HepG2 (cell line): ENCODE measurements at regions not wholly inside any gene's neighbourhood (a gene's known extent, or its start where the extent isn't known, plus 50 kb on each side); places are given as distances from the start of the nearest gene placed in this dataset.
A peak's percentile ranks its signal among the peaks of the same experiment; 100 is the strongest.

Source experiments
- BORCS8-MEF2B ChIP-seq: sonication (generic); formaldehyde crosslinking; IDR thresholded peaks from 2 replicates; pipeline ENCODE4 v1.8.0; 2022; ENCODE audit warnings: mild to moderate bottlenecking, missing genetic modification reagents
- CCDC6 ChIP-seq: sonication (generic); formaldehyde crosslinking; IDR thresholded peaks from 2 replicates; pipeline ENCODE4 v1.8.1; 2022; ENCODE audit warnings: mild to moderate bottlenecking, missing genetic modification reagents, moderate library complexity
- DBP ChIP-seq: sonication (generic); formaldehyde crosslinking; IDR thresholded peaks from 2 replicates; pipeline ENCODE4 v1.4.0; 2020; ENCODE audit warnings: missing genetic modification reagents; ENCODE audit errors: not compliant biosample characterization
- GTF2F1 ChIP-seq: fragments of 150-350 bp; IDR thresholded peaks from 2 replicates; pipeline ENCODE4 v1.6.1; 2014; ENCODE audit warnings: low read length
- HDAC2 ChIP-seq: sonication (generic); formaldehyde crosslinking; IDR thresholded peaks from 2 replicates; pipeline ENCODE4 v1.4.0; 2020; ENCODE audit warnings: missing genetic modification reagents
- HIVEP1 ChIP-seq: sonication (generic); formaldehyde crosslinking; IDR thresholded peaks from 2 replicates; pipeline ENCODE4 v1.4.0; 2020; ENCODE audit warnings: mild to moderate bottlenecking, missing genetic modification reagents
- IRF2 ChIP-seq: IDR thresholded peaks from 2 replicates; pipeline ENCODE4 v1.6.1; 2018; ENCODE audit warnings: missing genetic modification reagents, missing compliant biosample characterization
- NFRKB ChIP-seq: fragments of 450-650 bp; IDR thresholded peaks from 2 replicates; pipeline ENCODE4 v1.6.1; 2017
- PAWR ChIP-seq: sonication (generic); formaldehyde crosslinking; IDR thresholded peaks from 2 replicates; pipeline ENCODE4 v1.4.0; 2020; ENCODE audit warnings: missing genetic modification reagents, mild to moderate bottlenecking, borderline replicate concordance
- SALL1 ChIP-seq: sonication (generic); formaldehyde crosslinking; IDR thresholded peaks from 2 replicates; pipeline ENCODE4 v1.8.0; 2022; ENCODE audit warnings: mild to moderate bottlenecking, missing genetic modification reagents
- SOX13 ChIP-seq, 3 experiments: fragments of 450-650 bp in 1 of 3; sonication (generic) in 1 of 3; formaldehyde crosslinking in 1 of 3; IDR thresholded peaks in 2 of 3; conservative IDR thresholded peaks in 1 of 3; 2 replicates each; pipeline versions ENCODE4 v1.5.0 to v1.6.1; 2016 to 2020; ENCODE audit warnings: antibody characterized with exemption in 1 of 3, mild to moderate bottlenecking in 1 of 3, missing compliant biosample characterization in 1 of 3, missing genetic modification reagents in 1 of 3, moderate library complexity in 1 of 3
- SP2 ChIP-seq: sonication (generic); formaldehyde crosslinking; IDR thresholded peaks from 2 replicates; pipeline ENCODE4 v1.5.1; 2020; ENCODE audit warnings: mild to moderate bottlenecking, missing genetic modification reagents
- TCF12 ChIP-seq, 2 experiments: fragments of 450-650 bp in 1 of 2; sonication (generic) in 1 of 2; formaldehyde crosslinking in 1 of 2; IDR thresholded peaks; 2 replicates each; pipeline versions ENCODE4 v1.6.1 to v1.8.0; 2017 to 2022; ENCODE audit warnings: antibody characterized with exemption in 1 of 2, mild to moderate bottlenecking in 1 of 2, missing genetic modification reagents in 1 of 2, moderate library complexity in 1 of 2
- ZNF160 ChIP-seq: sonication (generic); formaldehyde crosslinking; IDR thresholded peaks from 2 replicates; pipeline ENCODE4 v1.8.0; 2022; ENCODE audit warnings: mild to moderate bottlenecking, inconsistent platforms, missing genetic modification reagents
- ZNF333 ChIP-seq: sonication (generic); formaldehyde crosslinking; IDR thresholded peaks from 2 replicates; pipeline ENCODE4 v1.4.0; 2020; ENCODE audit warnings: mild to moderate bottlenecking, missing genetic modification reagents, borderline replicate concordance
- ZNF44 ChIP-seq: sonication (generic); formaldehyde crosslinking; IDR thresholded peaks from 2 replicates; pipeline ENCODE4 v1.5.1; 2020; ENCODE audit warnings: mild to moderate bottlenecking, missing genetic modification reagents
- ZUFSP ChIP-seq: sonication (generic); formaldehyde crosslinking; IDR thresholded peaks from 2 replicates; pipeline ENCODE4 v1.9.0; 2021; ENCODE audit warnings: missing genetic modification reagents, mild to moderate bottlenecking, borderline replicate concordance
- TF ChIP-seq, protein P1 (sequence below): sonication (generic); formaldehyde crosslinking; IDR thresholded peaks from 2 replicates; pipeline ENCODE4 v1.4.0; 2020; ENCODE audit warnings: missing genetic modification reagents, borderline replicate concordance
- TF ChIP-seq, protein P2 (sequence below): sonication (generic); formaldehyde crosslinking; IDR thresholded peaks from 2 replicates; pipeline ENCODE4 v1.4.0; 2020; ENCODE audit warnings: missing genetic modification reagents, borderline replicate concordance

DNA sequence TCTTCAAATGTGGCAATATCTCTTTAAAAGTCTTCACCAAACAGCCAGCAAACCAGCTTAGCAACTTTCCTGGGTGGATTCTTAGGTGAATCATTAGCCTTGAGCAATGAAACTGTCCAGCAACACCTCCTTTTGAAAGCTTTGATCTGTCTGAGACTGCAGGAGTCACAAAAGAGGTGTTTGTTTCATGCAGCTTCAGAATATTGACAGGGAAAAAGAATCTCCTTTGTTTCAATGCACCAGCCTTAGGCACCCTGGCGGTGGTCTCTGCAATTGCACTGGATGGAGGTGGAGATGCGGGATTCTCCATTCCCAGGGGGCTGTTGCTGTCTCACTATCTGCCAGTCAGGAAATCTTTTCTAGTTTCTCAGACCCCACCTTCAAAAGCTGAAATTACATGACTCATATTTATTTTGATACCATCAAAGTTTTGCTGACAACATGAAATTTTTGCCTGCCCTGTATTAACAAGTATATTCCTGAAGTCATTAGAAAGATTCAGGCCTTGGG, 76.0 kb upstream of the DSG1 start (continued):
- TF ChIP-seq HIVEP1 (CRISPR knock-in tag): no peak
- no peak for TF ChIP-seq DBP (CRISPR knock-in tag)
- TF ChIP-seq CCDC6 (CRISPR knock-in tag): 0 out of 2 replicates have a peak, but pooled peaks have one; percentile 41
- TF ChIP-seq SOX13 (IDR thresholded peaks at IDR 0.05): peak; percentile 79; the same call in 1 of the 2 replicates
- peak in 1 of 2 experiments; percentile 99; a peak in 2 of 4 replicates for TF ChIP-seq SOX13 (CRISPR knock-in tag; conservative IDR thresholded peaks at IDR 0.05 in 1 of 2, IDR thresholded peaks at IDR 0.05 in 1 of 2)
- TF ChIP-seq ZNF333 (CRISPR knock-in tag): no peak
- TF ChIP-seq ZNF44 (CRISPR knock-in tag): no peak
- TF ChIP-seq, protein P1, sequence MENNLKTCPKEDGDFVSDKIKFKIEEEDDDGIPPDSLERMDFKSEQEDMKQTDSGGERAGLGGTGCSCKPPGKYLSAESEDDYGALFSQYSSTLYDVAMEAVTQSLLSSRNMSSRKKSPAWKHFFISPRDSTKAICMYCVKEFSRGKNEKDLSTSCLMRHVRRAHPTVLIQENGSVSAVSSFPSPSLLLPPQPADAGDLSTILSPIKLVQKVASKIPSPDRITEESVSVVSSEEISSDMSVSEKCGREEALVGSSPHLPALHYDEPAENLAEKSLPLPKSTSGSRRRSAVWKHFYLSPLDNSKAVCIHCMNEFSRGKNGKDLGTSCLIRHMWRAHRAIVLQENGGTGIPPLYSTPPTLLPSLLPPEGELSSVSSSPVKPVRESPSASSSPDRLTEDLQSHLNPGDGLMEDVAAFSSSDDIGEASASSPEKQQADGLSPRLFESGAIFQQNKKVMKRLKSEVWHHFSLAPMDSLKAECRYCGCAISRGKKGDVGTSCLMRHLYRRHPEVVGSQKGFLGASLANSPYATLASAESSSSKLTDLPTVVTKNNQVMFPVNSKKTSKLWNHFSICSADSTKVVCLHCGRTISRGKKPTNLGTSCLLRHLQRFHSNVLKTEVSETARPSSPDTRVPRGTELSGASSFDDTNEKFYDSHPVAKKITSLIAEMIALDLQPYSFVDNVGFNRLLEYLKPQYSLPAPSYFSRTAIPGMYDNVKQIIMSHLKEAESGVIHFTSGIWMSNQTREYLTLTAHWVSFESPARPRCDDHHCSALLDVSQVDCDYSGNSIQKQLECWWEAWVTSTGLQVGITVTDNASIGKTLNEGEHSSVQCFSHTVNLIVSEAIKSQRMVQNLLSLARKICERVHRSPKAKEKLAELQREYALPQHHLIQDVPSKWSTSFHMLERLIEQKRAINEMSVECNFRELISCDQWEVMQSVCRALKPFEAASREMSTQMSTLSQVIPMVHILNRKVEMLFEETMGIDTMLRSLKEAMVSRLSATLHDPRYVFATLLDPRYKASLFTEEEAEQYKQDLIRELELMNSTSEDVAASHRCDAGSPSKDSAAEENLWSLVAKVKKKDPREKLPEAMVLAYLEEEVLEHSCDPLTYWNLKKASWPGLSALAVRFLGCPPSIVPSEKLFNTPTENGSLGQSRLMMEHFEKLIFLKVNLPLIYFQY (CRISPR knock-in tag): peak; percentile 70; the same call in 1 of the 2 replicates
- TF ChIP-seq GTF2F1: no peak
- TF ChIP-seq IRF2: peak; percentile 65; the same call in 1 of the 2 replicates
- no peak for TF ChIP-seq BORCS8-MEF2B (CRISPR knock-in tag)
- no peak for TF ChIP-seq ZNF160 (CRISPR knock-in tag)
- no peak for TF ChIP-seq SP2 (CRISPR knock-in tag)
- no peak for TF ChIP-seq ZUFSP (CRISPR knock-in tag)
- TF ChIP-seq SALL1 (CRISPR knock-in tag): peak; percentile 82
- TF ChIP-seq TCF12 (IDR thresholded peaks at IDR 0.05): no peak
- TF ChIP-seq TCF12 (CRISPR knock-in tag; IDR thresholded peaks at IDR 0.05): no peak
- TF ChIP-seq, protein P2, sequence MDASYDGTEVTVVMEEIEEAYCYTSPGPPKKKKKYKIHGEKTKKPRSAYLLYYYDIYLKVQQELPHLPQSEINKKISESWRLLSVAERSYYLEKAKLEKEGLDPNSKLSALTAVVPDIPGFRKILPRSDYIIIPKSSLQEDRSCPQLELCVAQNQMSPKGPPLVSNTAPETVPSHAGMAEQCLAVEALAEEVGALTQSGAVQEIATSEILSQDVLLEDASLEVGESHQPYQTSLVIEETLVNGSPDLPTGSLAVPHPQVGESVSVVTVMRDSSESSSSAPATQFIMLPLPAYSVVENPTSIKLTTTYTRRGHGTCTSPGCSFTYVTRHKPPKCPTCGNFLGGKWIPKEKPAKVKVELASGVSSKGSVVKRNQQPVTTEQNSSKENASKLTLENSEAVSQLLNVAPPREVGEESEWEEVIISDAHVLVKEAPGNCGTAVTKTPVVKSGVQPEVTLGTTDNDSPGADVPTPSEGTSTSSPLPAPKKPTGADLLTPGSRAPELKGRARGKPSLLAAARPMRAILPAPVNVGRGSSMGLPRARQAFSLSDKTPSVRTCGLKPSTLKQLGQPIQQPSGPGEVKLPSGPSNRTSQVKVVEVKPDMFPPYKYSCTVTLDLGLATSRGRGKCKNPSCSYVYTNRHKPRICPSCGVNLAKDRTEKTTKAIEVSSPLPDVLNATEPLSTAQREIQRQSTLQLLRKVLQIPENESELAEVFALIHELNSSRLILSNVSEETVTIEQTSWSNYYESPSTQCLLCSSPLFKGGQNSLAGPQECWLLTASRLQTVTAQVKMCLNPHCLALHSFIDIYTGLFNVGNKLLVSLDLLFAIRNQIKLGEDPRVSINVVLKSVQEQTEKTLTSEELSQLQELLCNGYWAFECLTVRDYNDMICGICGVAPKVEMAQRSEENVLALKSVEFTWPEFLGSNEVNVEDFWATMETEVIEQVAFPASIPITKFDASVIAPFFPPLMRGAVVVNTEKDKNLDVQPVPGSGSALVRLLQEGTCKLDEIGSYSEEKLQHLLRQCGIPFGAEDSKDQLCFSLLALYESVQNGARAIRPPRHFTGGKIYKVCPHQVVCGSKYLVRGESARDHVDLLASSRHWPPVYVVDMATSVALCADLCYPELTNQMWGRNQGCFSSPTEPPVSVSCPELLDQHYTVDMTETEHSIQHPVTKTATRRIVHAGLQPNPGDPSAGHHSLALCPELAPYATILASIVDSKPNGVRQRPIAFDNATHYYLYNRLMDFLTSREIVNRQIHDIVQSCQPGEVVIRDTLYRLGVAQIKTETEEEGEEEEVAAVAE (CRISPR knock-in tag): peak; percentile 60; the same call in 1 of the 2 replicates
- peak; percentile 88 for TF ChIP-seq HDAC2
- no peak for TF ChIP-seq NFRKB
- no peak for TF ChIP-seq PAWR (CRISPR knock-in tag)
